ENCODE measurements at regions not wholly inside any gene's neighbourhood (a gene's known extent, or its start where the extent isn't known, plus 50 kb on each side); places are given as distances from the start of the nearest gene placed in this dataset.

GRCh38 chr7:69374044-69374425, 224.2 kb upstream of the AUTS2 start:
- no peak overlapping the region for H2BK5ac ChIP-seq (ENCODE audit: low read depth, low read length)
- H3K23me2 ChIP-seq (ENCODE audit: low read depth, low read length) = no peaks in the 10 kb centered on the region
- H3K4me1 ChIP-seq (replicated peaks in 1 of 4; ENCODE audit: control insufficient read depth in 3 of 4, insufficient read depth in 4 of 4, low read length in 3 of 4) = no peaks in the 10 kb centered on the region
- no peaks in the 10 kb centered on the region for H3K36me3 ChIP-seq (ENCODE audit: control insufficient read depth in 2 of 4, insufficient read depth in 4 of 4, low read length in 3 of 4)
- H2AFZ ChIP-seq (ENCODE audit: low read length) = no peak overlapping the region
- POLR2A ChIA-PET (ENCODE audit: partially characterized antibody) = no interaction called here
- H3K4me2 ChIP-seq (ENCODE audit: insufficient read depth in 1 of 2, low read depth in 2 of 2, low read length in 2 of 2) = no peak overlapping the region
- no peak overlapping the region for H3K18ac ChIP-seq (ENCODE audit: extremely low read depth, low read length)
- H3K4ac ChIP-seq (replicated peaks; ENCODE audit: insufficient read length, low read depth, low read length) = no peak overlapping the region
- no peak overlapping the region for H3K23ac ChIP-seq (ENCODE audit: insufficient read length)
- H3K79me2 ChIP-seq (ENCODE audit: control insufficient read depth in 1 of 2, insufficient read depth in 2 of 2, low read length in 2 of 2) = no peaks in the 10 kb centered on the region
- no peaks in the 10 kb centered on the region for H3K9me3 ChIP-seq (ENCODE audit: insufficient read depth in 2 of 2, low read depth in 1 of 2, low read length in 1 of 2)
- no peaks in the 10 kb centered on the region for H3K79me1 ChIP-seq (ENCODE audit: low read depth, low read length)
- no peak overlapping the region for H4K8ac ChIP-seq (ENCODE audit: extremely low read depth, insufficient read depth, low read length)
- DNase-seq (ENCODE audit: low read depth in 1 of 2, low spot score in 2 of 2) (no peak), FAIRE-seq (no peak)
- CTCF ChIA-PET (ENCODE audit: partially characterized antibody) = no interaction called here
- H2BK12ac ChIP-seq (ENCODE audit: low read depth, low read length) = no peak overlapping the region
- H3K9ac ChIP-seq (replicated peaks in 1 of 4; ENCODE audit: extremely low read depth in 1 of 4, low read depth in 3 of 4, low read length in 3 of 4) = no peak overlapping the region
- H2BK120ac ChIP-seq (replicated peaks; ENCODE audit: low read depth, low read length) = no peak overlapping the region
- H4K5ac ChIP-seq (ENCODE audit: insufficient read length, low read depth, low read length) = no peak overlapping the region
- H3K27ac ChIP-seq (ENCODE audit: low read depth, low read length) = no peak overlapping the region
- H4K91ac ChIP-seq (replicated peaks; ENCODE audit: insufficient read length, low read length) = no peak overlapping the region
- no peaks in the 10 kb centered on the region for H4K20me1 ChIP-seq (replicated peaks in 1 of 2; ENCODE audit: control insufficient read depth in 1 of 2, insufficient read depth in 2 of 2, low read length in 2 of 2)
- H3K14ac ChIP-seq (ENCODE audit: insufficient read length) = no peak overlapping the region
- no peak overlapping the region for H3K4me3 ChIP-seq (ENCODE audit: extremely low read depth in 1 of 4, insufficient read depth in 2 of 4, low read depth in 3 of 4, low read length in 4 of 4)
- no peak overlapping the region for H3K56ac ChIP-seq (replicated peaks; ENCODE audit: insufficient read length, low read depth, low read length)
- 94% methylated on average over 5 of the region's 5 CpGs; no CpG with 5 or more reads in 1 of the 2 experiments for WGBS, 2 experiments (ENCODE audit: extremely low coverage in 1 of 2, insufficient coverage in 1 of 2, insufficient read length in 1 of 2, insufficient replicate concordance in 2 of 2, low coverage in 1 of 2, low lambda C conversion rate in 2 of 2, missing lambda C conversion rate in 1 of 2)
- H3K27me3 ChIP-seq (replicated peaks in 1 of 4; ENCODE audit: control insufficient read depth in 3 of 4, extremely low read depth in 1 of 4, insufficient read depth in 3 of 4, low read length in 3 of 4) = no peaks in the 10 kb centered on the region
- no peak overlapping the region for H2AK5ac ChIP-seq (ENCODE audit: low read depth, low read length)
- H2BK15ac ChIP-seq (ENCODE audit: low read length) = no peak overlapping the region
- no peak overlapping the region for H2BK20ac ChIP-seq (ENCODE audit: low read length)
- TF ChIP-seq KDM4A (IDR thresholded peaks at IDR 0.05; ENCODE audit: low read depth, low read length, severe bottlenecking) = no peak
- no peak for TF ChIP-seq TCF12 (IDR thresholded peaks at IDR 0.05; ENCODE audit: low read depth, low read length)
- no peak for TF ChIP-seq NRF1 (IDR thresholded peaks at IDR 0.05; ENCODE audit: low read depth, low read length)
- no peak for TF ChIP-seq BRCA1 (IDR thresholded peaks at IDR 0.05; ENCODE audit: low read depth, low read length)
- TF ChIP-seq, protein P1, sequence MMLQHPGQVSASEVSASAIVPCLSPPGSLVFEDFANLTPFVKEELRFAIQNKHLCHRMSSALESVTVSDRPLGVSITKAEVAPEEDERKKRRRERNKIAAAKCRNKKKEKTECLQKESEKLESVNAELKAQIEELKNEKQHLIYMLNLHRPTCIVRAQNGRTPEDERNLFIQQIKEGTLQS (IDR thresholded peaks at IDR 0.05; ENCODE audit: insufficient read depth, low read depth, low read length) = no peak
- no peak for TF ChIP-seq EGR1 (IDR thresholded peaks at IDR 0.05; ENCODE audit: borderline replicate concordance, low read depth, low read length)
- no peak for TF ChIP-seq KDM1A (IDR thresholded peaks at IDR 0.05; ENCODE audit: borderline replicate concordance, low read length)
- TF ChIP-seq CEBPB (IDR thresholded peaks at IDR 0.05; ENCODE audit: low read depth, low read length) = no peak
- no peak for TF ChIP-seq YY1 (IDR thresholded peaks at IDR 0.05; ENCODE audit: low read depth, low read length)
- TF ChIP-seq SRF (IDR thresholded peaks at IDR 0.05; ENCODE audit: low read depth, low read length) = no peak
- no peak for TF ChIP-seq EP300 (IDR thresholded peaks at IDR 0.05; ENCODE audit: borderline replicate concordance in 1 of 2, low read depth in 2 of 2, low read length in 2 of 2)
- no peak for TF ChIP-seq BACH1 (IDR thresholded peaks at IDR 0.05; ENCODE audit: low read length)
- no peak for TF ChIP-seq HDAC6 (IDR thresholded peaks at IDR 0.05; ENCODE audit: low read depth, low read length)
- no peak for TF ChIP-seq RBBP5 (IDR thresholded peaks at IDR 0.05; ENCODE audit: borderline replicate concordance, low read depth, low read length)
- TF ChIP-seq E2F6 (IDR thresholded peaks at IDR 0.05) = no peak

All from H1 (cell line).